ENCODE measurements at regions not wholly inside any gene's neighbourhood (a gene's known extent, or its start where the extent isn't known, plus 50 kb on each side); places are given as distances from the start of the nearest gene placed in this dataset.

- Histone ChIP-seq H3K4me3 (ENCODE audit: low read depth in 1 of 2, low read length in 2 of 2) (no peak overlapping the region), H3K4me1 (ENCODE audit: control insufficient read depth in 2 of 2, insufficient read depth in 2 of 2, low read length in 1 of 2) (no peaks in the 10 kb centered on the region), H3K9me3 (ENCODE audit: control insufficient read depth in 2 of 2, insufficient read depth in 1 of 2, low read depth in 1 of 2, low read length in 1 of 2) (no peaks in the 10 kb centered on the region), H3K27me3 (ENCODE audit: control insufficient read depth in 1 of 2, insufficient read depth in 2 of 2, low read length in 2 of 2) (peaks cover 0 to 4% of the 10 kb centered on the region in 2 donors), H3K27ac (ENCODE audit: low read depth in 2 of 2, low read length in 1 of 2) (no peak overlapping the region), H3K36me3 (ENCODE audit: control insufficient read depth in 2 of 2, insufficient read depth in 2 of 2, low read length in 1 of 2) (no peaks in the 10 kb centered on the region)
- 63 to 70% methylated on average over 3 of the region's 3 CpGs for WGBS, 2 donors
These were observed 299.6 kb upstream of the ATP2B1 start for GRCh38 chr12:90008277-90008676.

- no peaks in the 10 kb centered on the region for H3K9me3 ChIP-seq (ENCODE audit: control insufficient read depth in 2 of 2, insufficient read depth in 1 of 2, low read depth in 1 of 2, low read length in 1 of 2)
- no peak overlapping the region for H3K4me3 ChIP-seq (ENCODE audit: low read depth in 1 of 2, low read length in 2 of 2)
- 76 to 80% methylated on average over 5 of the region's 5 CpGs for WGBS, 2 donors
- H3K4me1 ChIP-seq (ENCODE audit: control insufficient read depth in 2 of 2, insufficient read depth in 2 of 2, low read length in 1 of 2): no peaks in the 10 kb centered on the region
- H3K27ac ChIP-seq (ENCODE audit: low read depth in 2 of 2, low read length in 1 of 2): no peak overlapping the region
- peaks cover 0 to 4% of the 10 kb centered on the region in 2 donors for H3K27me3 ChIP-seq (ENCODE audit: control insufficient read depth in 1 of 2, insufficient read depth in 2 of 2, low read length in 2 of 2)
- no peaks in the 10 kb centered on the region for H3K36me3 ChIP-seq (ENCODE audit: control insufficient read depth in 2 of 2, insufficient read depth in 2 of 2, low read length in 1 of 2)
These were observed 295.9 kb upstream of the ATP2B1 start for GRCh38 chr12:90004319-90005074.

- Histone ChIP-seq H3K27me3 (ENCODE audit: control insufficient read depth in 1 of 2, insufficient read depth in 2 of 2, low read length in 2 of 2) (peaks cover 0 to 1% of the 10 kb centered on the region in 2 donors), H3K27ac (ENCODE audit: low read depth in 2 of 2, low read length in 1 of 2) (no peak overlapping the region), H3K4me1 (ENCODE audit: control insufficient read depth in 2 of 2, insufficient read depth in 2 of 2, low read length in 1 of 2) (no peaks in the 10 kb centered on the region), H3K4me3 (ENCODE audit: low read depth in 1 of 2, low read length in 2 of 2) (no peak overlapping the region), H3K9me3 (ENCODE audit: control insufficient read depth in 2 of 2, insufficient read depth in 1 of 2, low read depth in 1 of 2, low read length in 1 of 2) (no peaks in the 10 kb centered on the region), H3K36me3 (ENCODE audit: control insufficient read depth in 2 of 2, insufficient read depth in 2 of 2, low read length in 1 of 2) (no peaks in the 10 kb centered on the region)
- WGBS, 2 donors: 88 to 95% methylated on average over 1 of the region's 1 CpG
These were observed 295.1 kb upstream of the ATP2B1 start for GRCh38 chr12:90003688-90004087.

GRCh38 chr12:90000721-90001120 is 292.1 kb upstream of the ATP2B1 start:
- no peaks in the 10 kb centered on the region for H3K4me1 ChIP-seq (ENCODE audit: control insufficient read depth in 2 of 2, insufficient read depth in 2 of 2, low read length in 1 of 2)
- WGBS, 2 donors: 89 to 91% methylated on average over 3 of the region's 3 CpGs
- no peaks in the 10 kb centered on the region for H3K9me3 ChIP-seq (ENCODE audit: control insufficient read depth in 2 of 2, insufficient read depth in 1 of 2, low read depth in 1 of 2, low read length in 1 of 2)

GRCh38 chr12:89999699-90000505 is 291.3 kb upstream of the ATP2B1 start:
- Histone ChIP-seq H3K9me3 (ENCODE audit: control insufficient read depth in 2 of 2, insufficient read depth in 1 of 2, low read depth in 1 of 2, low read length in 1 of 2) (no peaks in the 10 kb centered on the region), H3K36me3 (ENCODE audit: control insufficient read depth in 2 of 2, insufficient read depth in 2 of 2, low read length in 1 of 2) (no peaks in the 10 kb centered on the region), H3K27ac (ENCODE audit: low read depth in 2 of 2, low read length in 1 of 2) (no peak overlapping the region), H3K27me3 (ENCODE audit: control insufficient read depth in 1 of 2, insufficient read depth in 2 of 2, low read length in 2 of 2) (no peaks in the 10 kb centered on the region), H3K4me1 (ENCODE audit: control insufficient read depth in 2 of 2, insufficient read depth in 2 of 2, low read length in 1 of 2) (no peaks in the 10 kb centered on the region), H3K4me3 (ENCODE audit: low read depth in 1 of 2, low read length in 2 of 2) (no peak overlapping the region)
- 36 to 69% methylated on average over 2 of the region's 2 CpGs for WGBS, 2 donors

More at GRCh38 chr12:90000721-90001120, 292.1 kb upstream of the ATP2B1 start:
- no peak overlapping the region for H3K4me3 ChIP-seq (ENCODE audit: low read depth in 1 of 2, low read length in 2 of 2)
- no peaks in the 10 kb centered on the region for H3K27me3 ChIP-seq (ENCODE audit: control insufficient read depth in 1 of 2, insufficient read depth in 2 of 2, low read length in 2 of 2)
- H3K27ac ChIP-seq (ENCODE audit: low read depth in 2 of 2, low read length in 1 of 2): no peak overlapping the region
- no peaks in the 10 kb centered on the region for H3K36me3 ChIP-seq (ENCODE audit: control insufficient read depth in 2 of 2, insufficient read depth in 2 of 2, low read length in 1 of 2)

- H3K27me3 ChIP-seq (ENCODE audit: control insufficient read depth in 1 of 2, insufficient read depth in 2 of 2, low read length in 2 of 2): no peaks in the 10 kb centered on the region
- no peak overlapping the region for H3K27ac ChIP-seq (ENCODE audit: low read depth in 2 of 2, low read length in 1 of 2)
- 68 to 69% methylated on average over 1 of the region's 1 CpG for WGBS, 2 donors
- no peaks in the 10 kb centered on the region for H3K36me3 ChIP-seq (ENCODE audit: control insufficient read depth in 2 of 2, insufficient read depth in 2 of 2, low read length in 1 of 2)
- no peaks in the 10 kb centered on the region for H3K4me1 ChIP-seq (ENCODE audit: control insufficient read depth in 2 of 2, insufficient read depth in 2 of 2, low read length in 1 of 2)
- H3K4me3 ChIP-seq (ENCODE audit: low read depth in 1 of 2, low read length in 2 of 2): no peak overlapping the region
- no peaks in the 10 kb centered on the region for H3K9me3 ChIP-seq (ENCODE audit: control insufficient read depth in 2 of 2, insufficient read depth in 1 of 2, low read depth in 1 of 2, low read length in 1 of 2)
These were observed 287.2 kb upstream of the ATP2B1 start for GRCh38 chr12:89995870-89996269.

- no peaks in the 10 kb centered on the region for H3K27me3 ChIP-seq (ENCODE audit: control insufficient read depth in 1 of 2, insufficient read depth in 2 of 2, low read length in 2 of 2)
- H3K4me1 ChIP-seq (ENCODE audit: control insufficient read depth in 2 of 2, insufficient read depth in 2 of 2, low read length in 1 of 2): no peaks in the 10 kb centered on the region
- 79 to 90% methylated on average over 1 of the region's 1 CpG for WGBS, 2 donors
- no peak overlapping the region for H3K4me3 ChIP-seq (ENCODE audit: low read depth in 1 of 2, low read length in 2 of 2)
- no peaks in the 10 kb centered on the region for H3K36me3 ChIP-seq (ENCODE audit: control insufficient read depth in 2 of 2, insufficient read depth in 2 of 2, low read length in 1 of 2)
- H3K27ac ChIP-seq (ENCODE audit: low read depth in 2 of 2, low read length in 1 of 2): no peak overlapping the region
- H3K9me3 ChIP-seq (ENCODE audit: control insufficient read depth in 2 of 2, insufficient read depth in 1 of 2, low read depth in 1 of 2, low read length in 1 of 2): no peaks in the 10 kb centered on the region
These were observed 286.3 kb upstream of the ATP2B1 start for GRCh38 chr12:89994911-89995310.

GRCh38 chr12:89993632-89994031 is 285.0 kb upstream of the ATP2B1 start:
- Histone ChIP-seq H3K27me3 (ENCODE audit: control insufficient read depth in 1 of 2, insufficient read depth in 2 of 2, low read length in 2 of 2) (no peaks in the 10 kb centered on the region), H3K4me1 (ENCODE audit: control insufficient read depth in 2 of 2, insufficient read depth in 2 of 2, low read length in 1 of 2) (no peaks in the 10 kb centered on the region), H3K36me3 (ENCODE audit: control insufficient read depth in 2 of 2, insufficient read depth in 2 of 2, low read length in 1 of 2) (no peaks in the 10 kb centered on the region), H3K9me3 (ENCODE audit: control insufficient read depth in 2 of 2, insufficient read depth in 1 of 2, low read depth in 1 of 2, low read length in 1 of 2) (no peaks in the 10 kb centered on the region), H3K4me3 (ENCODE audit: low read depth in 1 of 2, low read length in 2 of 2) (no peak overlapping the region), H3K27ac (ENCODE audit: low read depth in 2 of 2, low read length in 1 of 2) (no peak overlapping the region)
- 97 to 98% methylated on average over 1 of the region's 1 CpG for WGBS, 2 donors

GRCh38 chr12:89992668-89993451 is 284.2 kb upstream of the ATP2B1 start:
- Histone ChIP-seq H3K36me3 (ENCODE audit: control insufficient read depth in 2 of 2, insufficient read depth in 2 of 2, low read length in 1 of 2) (no peaks in the 10 kb centered on the region), H3K27ac (ENCODE audit: low read depth in 2 of 2, low read length in 1 of 2) (no peak overlapping the region), H3K27me3 (ENCODE audit: control insufficient read depth in 1 of 2, insufficient read depth in 2 of 2, low read length in 2 of 2) (no peaks in the 10 kb centered on the region), H3K4me3 (ENCODE audit: low read depth in 1 of 2, low read length in 2 of 2) (no peak overlapping the region), H3K9me3 (ENCODE audit: control insufficient read depth in 2 of 2, insufficient read depth in 1 of 2, low read depth in 1 of 2, low read length in 1 of 2) (no peaks in the 10 kb centered on the region), H3K4me1 (ENCODE audit: control insufficient read depth in 2 of 2, insufficient read depth in 2 of 2, low read length in 1 of 2) (no peaks in the 10 kb centered on the region)
- WGBS, 2 donors: 66 to 69% methylated on average over 2 of the region's 2 CpGs
